Hepatocyte (in vitro differentiated cells): ENCODE measurements at regions not wholly inside any gene's neighbourhood (a gene's known extent, or its start where the extent isn't known, plus 50 kb on each side); places are given as distances from the start of the nearest gene placed in this dataset.

Experiments
- CTCF ChIP-seq: fragments of 200-600 bp; sonication (generic); IDR thresholded peaks from 2 replicates; pipeline ENCODE4 v1.5.1; 2016; ENCODE audit warnings: antibody characterized with exemption, mild to moderate bottlenecking; ENCODE audit not compliant: poor library complexity
- EZH2 ChIP-seq: fragments of 200-600 bp; sonication (generic); IDR thresholded peaks from 2 replicates; pipeline ENCODE4 v1.6.1; 2016; ENCODE audit warnings: antibody characterized with exemption, mild to moderate bottlenecking, borderline replicate concordance
- EZH2phosphoT487 ChIP-seq: fragments of 200-600 bp; sonication (generic); IDR thresholded peaks from one replicate; pipeline ENCODE4 v1.6.1; 2018; ENCODE audit warnings: antibody characterized with exemption, mild to moderate bottlenecking, low read depth, moderate library complexity; ENCODE audit not compliant: unreplicated experiment, severe bottlenecking

GRCh38 chr18:55658598-55658997 is 70.6 kb upstream of the TCF4 start:
- no peak for TF ChIP-seq CTCF
- TF ChIP-seq EZH2 = no peak
- TF ChIP-seq EZH2phosphoT487 = no peak
